Liver (tissue), 8 donors: ENCODE measurements at regions not wholly inside any gene's neighbourhood (a gene's known extent, or its start where the extent isn't known, plus 50 kb on each side); places are given as distances from the start of the nearest gene placed in this dataset.

ENCODE experiments used
- DNase-seq: peaks from one replicate; pipeline ENCODE4 v3.0.0-alpha.2; 2017; ENCODE audit warnings: low spot score
- H3K27ac ChIP-seq, 2 donors: one replicate each; pipeline ENCODE4 v1.7.0; 2013; ENCODE audit warnings: inconsistent platforms in 2 of 2, low read length in 2 of 2, control low read depth in 1 of 2, low read depth in 1 of 2, mild to moderate bottlenecking in 1 of 2
- H3K27me3 ChIP-seq, 4 donors: one replicate each; pipeline versions ENCODE4 v1.6.1 to v1.7.0; 2013; ENCODE audit warnings: low read length in 3 of 4, inconsistent platforms in 1 of 4, mild to moderate bottlenecking in 1 of 4, moderate library complexity in 1 of 4; ENCODE audit not compliant: control insufficient read depth in 4 of 4, insufficient read depth in 4 of 4
- H3K36me3 ChIP-seq, 4 donors: one replicate each; pipeline versions ENCODE4 v1.6.1 to v1.7.0; 2013; ENCODE audit warnings: low read length in 3 of 4, mild to moderate bottlenecking in 3 of 4, low read depth in 1 of 4, moderate library complexity in 1 of 4; ENCODE audit not compliant: control insufficient read depth in 4 of 4, insufficient read depth in 3 of 4
- H3K4me1 ChIP-seq, 4 donors: one replicate each; pipeline versions ENCODE4 v1.6.1 to v1.7.0; 2013; ENCODE audit warnings: low read length in 3 of 4, mild to moderate bottlenecking in 3 of 4, moderate library complexity in 1 of 4; ENCODE audit not compliant: control insufficient read depth in 4 of 4, insufficient read depth in 4 of 4
- H3K4me3 ChIP-seq, 3 donors: one replicate each; pipeline versions ENCODE4 v1.6.1 to v1.7.0; 2013; ENCODE audit warnings: low read length in 3 of 3, control low read depth in 1 of 3, low read depth in 1 of 3, mild to moderate bottlenecking in 1 of 3
- H3K9ac ChIP-seq, 2 donors: one replicate each; pipeline ENCODE4 v1.7.0; 2013; ENCODE audit warnings: low read length in 2 of 2, mild to moderate bottlenecking in 2 of 2, moderate library complexity in 2 of 2, control low read depth in 1 of 2, low read depth in 1 of 2
- H3K9me3 ChIP-seq, 4 donors: one replicate each; pipeline versions ENCODE4 v1.6.1 to v1.7.0; 2013; ENCODE audit warnings: low read length in 3 of 4; ENCODE audit not compliant: control insufficient read depth in 4 of 4
- ATF3 ChIP-seq: IDR thresholded peaks from 2 replicates; pipeline ENCODE4 v1.6.1; 2016; ENCODE audit warnings: antibody characterized with exemption
- CTCF ChIP-seq: fragments of 150-350 bp; IDR thresholded peaks from 2 replicates; pipeline ENCODE4 v1.5.1; 2017; ENCODE audit warnings: improper control_type of control experiment, low read depth, low read length; ENCODE audit not compliant: missing input control
- EGR1 ChIP-seq, 2 donors: IDR thresholded peaks; 2 replicates each; pipeline ENCODE4 v1.6.1; 2016 to 2018; ENCODE audit warnings: antibody characterized with exemption in 2 of 2, low read depth in 2 of 2
- FOXA1 ChIP-seq: IDR thresholded peaks from 2 replicates; pipeline ENCODE4 v1.6.1; 2016; ENCODE audit warnings: antibody characterized with exemption
- FOXA2 ChIP-seq: IDR thresholded peaks from 2 replicates; pipeline ENCODE4 v1.6.1; 2016; ENCODE audit warnings: antibody characterized with exemption
- GABPA ChIP-seq, 2 donors: IDR thresholded peaks in 1 of 2; conservative IDR thresholded peaks in 1 of 2; 2 replicates each; pipeline ENCODE4 v1.6.1; 2016; ENCODE audit warnings: antibody characterized with exemption in 2 of 2, mild to moderate bottlenecking in 1 of 2, moderate library complexity in 1 of 2
- HNF4A ChIP-seq, 2 donors: conservative IDR thresholded peaks; 2 replicates each; pipeline ENCODE4 v1.6.1; 2016; ENCODE audit warnings: antibody characterized with exemption in 2 of 2, mild to moderate bottlenecking in 2 of 2
- HNF4G ChIP-seq: IDR thresholded peaks from 2 replicates; pipeline ENCODE4 v1.6.1; 2016; ENCODE audit warnings: antibody characterized with exemption
- JUND ChIP-seq, 2 donors: IDR thresholded peaks; 2 replicates each; pipeline ENCODE4 v1.6.1; 2016; ENCODE audit warnings: antibody characterized with exemption in 2 of 2
- MAX ChIP-seq: IDR thresholded peaks from 2 replicates; pipeline ENCODE4 v1.6.1; 2016; ENCODE audit warnings: antibody characterized with exemption
- NR2F2 ChIP-seq: IDR thresholded peaks from 2 replicates; pipeline ENCODE4 v1.6.1; 2016; ENCODE audit warnings: antibody characterized with exemption
- RAD21 ChIP-seq, 2 donors: IDR thresholded peaks; 2 replicates each; pipeline ENCODE4 v1.6.1; 2016; ENCODE audit warnings: antibody characterized with exemption in 2 of 2, mild to moderate bottlenecking in 2 of 2
- REST ChIP-seq: IDR thresholded peaks from 2 replicates; pipeline ENCODE4 v1.6.1; 2016; ENCODE audit warnings: antibody characterized with exemption, mild to moderate bottlenecking
- RXRA ChIP-seq, 2 donors: IDR thresholded peaks; 2 replicates each; pipeline ENCODE4 v1.6.1; 2017 to 2018; ENCODE audit warnings: antibody characterized with exemption in 2 of 2, mild to moderate bottlenecking in 1 of 2
- SP1 ChIP-seq: IDR thresholded peaks from 2 replicates; pipeline ENCODE4 v1.6.1; 2018; ENCODE audit warnings: antibody characterized with exemption, mild to moderate bottlenecking
- TAF1 ChIP-seq: conservative IDR thresholded peaks from 2 replicates; pipeline ENCODE4 v1.6.1; 2016; ENCODE audit warnings: antibody characterized with exemption, mild to moderate bottlenecking
- YY1 ChIP-seq: IDR thresholded peaks from 2 replicates; pipeline ENCODE4 v1.6.1; 2016; ENCODE audit warnings: antibody characterized with exemption, mild to moderate bottlenecking
- ZBTB33 ChIP-seq: IDR thresholded peaks from 2 replicates; pipeline ENCODE4 v1.6.1; 2016; ENCODE audit warnings: antibody characterized with exemption
- WGBS: extraction: QIAGEN DNeasy Blood & Tissue Kit; methylation state at CpG from one replicate; pipeline ENCODE4 v1.1.7; 2013; 5-methylcytosine and 5-hydroxymethylcytosine counted together
- donor health status: healthy.
- donor health status: healthy.
- donor health status: healthy.
- donor health status: healthy.
- donor health status: healthy.

- no peak overlapping the region for H3K27ac ChIP-seq
- H3K4me1 ChIP-seq = no peaks in the 10 kb centered on the region
- H3K27me3 ChIP-seq = no peaks in the 10 kb centered on the region
- H3K36me3 ChIP-seq = no peaks in the 10 kb centered on the region
- no peak for TF ChIP-seq FOXA2
- no peak for TF ChIP-seq MAX
- TF ChIP-seq ATF3 = no peak
- TF ChIP-seq RXRA (IDR thresholded peaks at IDR 0.05) = no peak
- TF ChIP-seq EGR1 (IDR thresholded peaks at IDR 0.05; ENCODE audit: low read depth in 2 of 2) = no peak
- TF ChIP-seq GABPA (IDR thresholded peaks at IDR 0.05 in 1 of 2, conservative IDR thresholded peaks at IDR 0.05 in 1 of 2) = no peak
- TF ChIP-seq TAF1 = no peak
- TF ChIP-seq HNF4G = no peak
- no peak for TF ChIP-seq JUND (IDR thresholded peaks at IDR 0.05)
- TF ChIP-seq REST = no peak
- TF ChIP-seq FOXA1 = no peak
- TF ChIP-seq HNF4A (conservative IDR thresholded peaks at IDR 0.05) = no peak
- no peak for TF ChIP-seq RAD21 (IDR thresholded peaks at IDR 0.05)
- no peak for TF ChIP-seq ZBTB33
- H3K9ac ChIP-seq = no peak overlapping the region
- 78% methylated on average over 25 of the region's 25 CpGs for WGBS
- no peak for DNase-seq
- peaks cover 0 to 3% (median 0%) of the 10 kb centered on the region in 4 donors for H3K9me3 ChIP-seq
- H3K4me3 ChIP-seq = no peak overlapping the region
Observed at GRCh38 chrX:920234-920799, 289.7 kb downstream of the SHOX start.

GRCh38 chrX:916230-916599 is 285.6 kb downstream of the SHOX start:
- Histone ChIP-seq H3K4me3 (no peak overlapping the region), H3K27me3 (no peaks in the 10 kb centered on the region), H3K9ac (no peak overlapping the region), H3K27ac (no peak overlapping the region), H3K4me1 (no peaks in the 10 kb centered on the region), H3K36me3 (no peaks in the 10 kb centered on the region), H3K9me3 (peaks cover 0 to 3% (median 0%) of the 10 kb centered on the region in 4 donors)
- no peak for DNase-seq
- 75% methylated on average over 9 of the region's 9 CpGs for WGBS
- TF ChIP-seq JUND (IDR thresholded peaks at IDR 0.05) (no peak), GABPA (IDR thresholded peaks at IDR 0.05 in 1 of 2, conservative IDR thresholded peaks at IDR 0.05 in 1 of 2) (no peak), NR2F2 (no peak), FOXA1 (no peak), EGR1 (IDR thresholded peaks at IDR 0.05; ENCODE audit: low read depth in 2 of 2) (no peak), ATF3 (no peak), SP1 (no peak), ZBTB33 (no peak), YY1 (no peak), FOXA2 (no peak), CTCF (no peak), HNF4A (conservative IDR thresholded peaks at IDR 0.05) (no peak), RAD21 (IDR thresholded peaks at IDR 0.05) (no peak), TAF1 (no peak), MAX (no peak)
